Spleen (tissue), 11 donors: ENCODE measurements at regions not wholly inside any gene's neighbourhood (a gene's known extent, or its start where the extent isn't known, plus 50 kb on each side); places are given as distances from the start of the nearest gene placed in this dataset.

Experiments
- DNase-seq: peaks from one replicate; pipeline ENCODE4 v3.0.0-alpha.2; 2020
- H3K27ac ChIP-seq, 8 donors: fragments of 200-600 bp; sonication (generic) in 7 of 8; 1 replicate in 4 of 8; 2 replicates in 4 of 8; pipeline versions ENCODE4 v1.5.0 to v1.8.0; 2016 to 2021; ENCODE audit warnings: inconsistent platforms in 4 of 8, mild to moderate bottlenecking in 4 of 8, moderate library complexity in 1 of 8
- H3K27me3 ChIP-seq, 7 donors: fragments of 200-600 bp; sonication (generic) in 6 of 7; replicated peaks in 1 of 7; 1 replicate in 4 of 7; 2 replicates in 3 of 7; pipeline versions ENCODE4 v1.5.0 to v1.8.0; 2016 to 2021; ENCODE audit warnings: inconsistent platforms in 3 of 7, mild to moderate bottlenecking in 1 of 7
- H3K36me3 ChIP-seq, 6 donors: fragments of 200-600 bp; sonication (generic) in 5 of 6; 1 replicate in 4 of 6; 2 replicates in 2 of 6; pipeline versions ENCODE4 v1.5.0 to v1.8.0; 2016 to 2021; ENCODE audit warnings: inconsistent platforms in 2 of 6
- H3K4me1 ChIP-seq, 6 donors: fragments of 200-600 bp; sonication (generic) in 5 of 6; 1 replicate in 3 of 6; 2 replicates in 3 of 6; pipeline versions ENCODE4 v1.5.0 to v1.8.0; 2016 to 2021; ENCODE audit warnings: inconsistent platforms in 3 of 6
- H3K4me3 ChIP-seq, 8 donors: fragments of 200-600 bp; sonication (generic) in 7 of 8; 1 replicate in 4 of 8; 2 replicates in 4 of 8; pipeline versions ENCODE4 v1.5.0 to v1.8.0; 2016 to 2021; ENCODE audit warnings: inconsistent platforms in 4 of 8, mild to moderate bottlenecking in 4 of 8, moderate library complexity in 2 of 8
- H3K9me3 ChIP-seq, 8 donors: fragments of 200-600 bp; sonication (generic) in 7 of 8; 1 replicate in 4 of 8; 2 replicates in 4 of 8; pipeline versions ENCODE4 v1.5.0 to v1.8.0; 2016 to 2021; ENCODE audit warnings: inconsistent platforms in 4 of 8
- CTCF ChIP-seq, 11 experiments: fragments of 200-600 bp in 7 of 11; fragments of 450-650 bp in 4 of 11; sonication (generic) in 4 of 11; IDR thresholded peaks in 8 of 11; conservative IDR thresholded peaks in 3 of 11; 1 replicate in 7 of 11; 2 replicates in 4 of 11; pipeline versions ENCODE4 v1.4.0 to v1.8.0; 2016 to 2021; ENCODE audit warnings: antibody characterized with exemption in 11 of 11, inconsistent platforms in 4 of 11, mild to moderate bottlenecking in 1 of 11
- POLR2A ChIP-seq, 3 donors: fragments of 450-650 bp; IDR thresholded peaks; one replicate each; pipeline ENCODE4 v1.5.1; 2017; ENCODE audit warnings: antibody characterized with exemption in 3 of 3, mild to moderate bottlenecking in 1 of 3
- POLR2AphosphoS5 ChIP-seq, 3 donors: sonication (generic); formaldehyde crosslinking; IDR thresholded peaks; one replicate each; pipeline ENCODE4 v1.5.1; 2017; ENCODE audit warnings: antibody characterized with exemption in 3 of 3
- WGBS, 5 donors: extraction: QIAGEN DNeasy Blood & Tissue Kit in 3 of 5; methylation state at CpG; one replicate each; pipeline versions ENCODE4 v1.1.5 to v1.1.7; 2013 to 2018; 5-methylcytosine and 5-hydroxymethylcytosine counted together
- intact Hi-C: fragments of 100-400 bp; cut with DNase I; formaldehyde crosslinking; loops from one replicate; pipeline ENCODE4 v1.15.0; 2023; ENCODE audit warnings: low total_unique reads
- donor health status: healthy with polysubstance abuse.
- donor health status: DM: no; HTN: no; CAD: no; lungs with moderate emphysema.
- donor health status: DM: no; HTN: no; CAD: no.
- donor health status: Bipolar disorder and iron deficiency.
- donor health status: healthy.
- donor health status: DM: no; HTN: no; CAD: no.
- donor health status: DM: yes; HTN: yes; CAD: no.

GRCh38 chr11:82267186-82267585 is 466.5 kb downstream of the FAM181B start:
- Histone ChIP-seq H3K27me3 (no peaks in the 10 kb centered on the region), H3K4me1 (no peaks in the 10 kb centered on the region), H3K9me3 (no peaks in the 10 kb centered on the region), H3K4me3 (no peak overlapping the region), H3K27ac (no peak overlapping the region), H3K36me3 (no peaks in the 10 kb centered on the region)
- no peak for DNase-seq
- intact Hi-C loops, result no loop called here
- TF ChIP-seq CTCF (IDR thresholded peaks at IDR 0.05 in 8 of 11, conservative IDR thresholded peaks at IDR 0.05 in 3 of 11), result no peak
- TF ChIP-seq POLR2A (IDR thresholded peaks at IDR 0.05), result no peak
- no peak for TF ChIP-seq POLR2AphosphoS5 (IDR thresholded peaks at IDR 0.05)
- WGBS, 5 donors, result 73 to 89% (median 85%) methylated on average over 3 of the region's 3 CpGs

- intact Hi-C loops, result no loop called here
- no peak for DNase-seq
- TF ChIP-seq POLR2A (IDR thresholded peaks at IDR 0.05) (no peak), POLR2AphosphoS5 (IDR thresholded peaks at IDR 0.05) (no peak), CTCF (IDR thresholded peaks at IDR 0.05 in 8 of 11, conservative IDR thresholded peaks at IDR 0.05 in 3 of 11) (no peak)
- no peaks in the 10 kb centered on the region for H3K9me3 ChIP-seq
- no peaks in the 10 kb centered on the region for H3K4me1 ChIP-seq
- no peak overlapping the region for H3K4me3 ChIP-seq
- H3K27ac ChIP-seq, result no peak overlapping the region
- WGBS, 5 donors, result 88 to 98% (median 92%) methylated on average over 1 of the region's 1 CpG
- no peaks in the 10 kb centered on the region for H3K27me3 ChIP-seq
- H3K36me3 ChIP-seq, result no peaks in the 10 kb centered on the region
Observed at GRCh38 chr11:82261367-82261766, 472.3 kb downstream of the FAM181B start.

- Histone ChIP-seq H3K9me3 (no peaks in the 10 kb centered on the region), H3K4me1 (no peaks in the 10 kb centered on the region), H3K36me3 (no peaks in the 10 kb centered on the region), H3K27ac (no peak overlapping the region), H3K4me3 (no peak overlapping the region), H3K27me3 (peaks cover 0 to 2% (median 0%) of the 10 kb centered on the region in 7 donors)
- 81 to 88% (median 81%) methylated on average over 2 of the region's 2 CpGs for WGBS, 5 donors
- no peak for DNase-seq
- intact Hi-C loops, result no loop called here
- TF ChIP-seq CTCF (IDR thresholded peaks at IDR 0.05 in 8 of 11, conservative IDR thresholded peaks at IDR 0.05 in 3 of 11) (no peak), POLR2AphosphoS5 (IDR thresholded peaks at IDR 0.05) (no peak), POLR2A (IDR thresholded peaks at IDR 0.05) (no peak)
Observed at GRCh38 chr11:82250047-82250446, 483.6 kb downstream of the FAM181B start.

GRCh38 chr11:82246926-82247325 is 486.7 kb downstream of the FAM181B start:
- H3K4me1 ChIP-seq, result no peaks in the 10 kb centered on the region
- H3K36me3 ChIP-seq, result no peaks in the 10 kb centered on the region
- peaks cover 0 to 2% (median 0%) of the 10 kb centered on the region in 7 donors for H3K27me3 ChIP-seq
- no peak for TF ChIP-seq POLR2A (IDR thresholded peaks at IDR 0.05)
- no peak for TF ChIP-seq CTCF (IDR thresholded peaks at IDR 0.05 in 8 of 11, conservative IDR thresholded peaks at IDR 0.05 in 3 of 11)
- TF ChIP-seq POLR2AphosphoS5 (IDR thresholded peaks at IDR 0.05), result no peak
- no peaks in the 10 kb centered on the region for H3K9me3 ChIP-seq
- no peak overlapping the region for H3K4me3 ChIP-seq
- intact Hi-C loops, result no loop called here
- DNase-seq, result no peak
- H3K27ac ChIP-seq, result no peak overlapping the region
